PC-9 (cell line): ENCODE measurements at regions not wholly inside any gene's neighbourhood (a gene's known extent, or its start where the extent isn't known, plus 50 kb on each side); places are given as distances from the start of the nearest gene placed in this dataset.

Source experiments
- BruUV-seq: library from RNA; stranded (reverse); fragments of 400-500 nt; replicated peaks from 2 replicates; lab custom pipeline; 2021; lab: Mats Ljungman, UMichigan
- CTCF ChIA-PET: fragments of 300-600 bp; sonication (Branson Sonifier 250); formaldehyde crosslinking; loops from one replicate; lab custom pipeline; 2022; ENCODE audit warnings: antibody characterized with exemption; lab: Charles Lee
- POLR2A ChIA-PET: fragments of 300-600 bp; sonication (Branson Sonifier 250); formaldehyde crosslinking; loops from one replicate; lab custom pipeline; 2022; ENCODE audit warnings: antibody characterized with exemption; ENCODE audit not compliant: unreplicated experiment; lab: Charles Lee
- DNase-seq, 2 experiments: peaks; one replicate each; pipeline versions ENCODE4 v3.0.0 to v3.0.0-alpha.2; 2015 to 2022; ENCODE audit warnings: mixed read lengths in 1 of 2
- H2AFZ ChIP-seq: fragments of 200-600 bp; sonication (generic); 2 replicates; pipeline ENCODE4 v1.8.1; 2017; ENCODE audit warnings: antibody characterized with exemption
- H3F3A ChIP-seq: fragments of 200-600 bp; sonication (generic); 2 replicates; pipeline ENCODE4 v1.8.1; 2017; ENCODE audit warnings: antibody characterized with exemption, mild to moderate bottlenecking, low read depth; ENCODE audit not compliant: insufficient read depth
- H3K27ac ChIP-seq: fragments of 200-600 bp; sonication (generic); 2 replicates; pipeline ENCODE4 v1.6.1; 2016; ENCODE audit warnings: mixed run types
- H3K27me3 ChIP-seq: fragments of 200-600 bp; sonication (generic); 2 replicates; pipeline ENCODE4 v1.6.1; 2016; ENCODE audit warnings: low read depth, mixed run types; ENCODE audit not compliant: insufficient read depth
- H3K36me3 ChIP-seq: fragments of 200-600 bp; sonication (generic); 2 replicates; pipeline ENCODE4 v1.6.1; 2016; ENCODE audit warnings: low read depth, mixed run types
- H3K4me1 ChIP-seq: fragments of 200-600 bp; sonication (generic); replicated peaks from 2 replicates; pipeline ENCODE4 v1.6.1; 2016; ENCODE audit warnings: mixed run types; ENCODE audit not compliant: insufficient read depth
- H3K4me2 ChIP-seq: fragments of 200-600 bp; sonication (generic); 2 replicates; pipeline ENCODE4 v1.6.1; 2017; ENCODE audit warnings: mixed run types
- H3K4me3 ChIP-seq: fragments of 200-600 bp; sonication (generic); 2 replicates; pipeline ENCODE4 v1.6.1; 2016; ENCODE audit warnings: mixed run types
- H3K79me2 ChIP-seq: fragments of 200-600 bp; sonication (generic); 2 replicates; pipeline ENCODE4 v1.6.1; 2017; ENCODE audit warnings: low read depth, mixed run types
- H3K9me2 ChIP-seq: fragments of 200-600 bp; sonication (generic); 2 replicates; pipeline ENCODE4 v1.8.1; 2017; ENCODE audit warnings: mild to moderate bottlenecking; ENCODE audit not compliant: insufficient read depth
- H3K9me3 ChIP-seq: fragments of 200-600 bp; sonication (generic); 2 replicates; pipeline ENCODE4 v1.8.1; 2016; ENCODE audit warnings: low read depth; ENCODE audit not compliant: insufficient read depth
- H4K20me1 ChIP-seq: fragments of 200-600 bp; sonication (generic); 2 replicates; pipeline ENCODE4 v1.8.1; 2017; ENCODE audit not compliant: insufficient read depth
- CTCF ChIP-seq: fragments of 200-600 bp; sonication (generic); conservative IDR thresholded peaks from 2 replicates; pipeline ENCODE4 v1.6.1; 2017; ENCODE audit warnings: mixed run types, antibody characterized with exemption, mild to moderate bottlenecking, moderate library complexity
- EZH2 ChIP-seq: fragments of 200-600 bp; sonication (generic); IDR thresholded peaks from 2 replicates; pipeline ENCODE4 v1.8.0; 2017; ENCODE audit warnings: antibody characterized with exemption, low read depth
- intact Hi-C: fragments of 100-400 bp; cut with micrococcal nuclease; formaldehyde crosslinking; loops from one replicate; pipeline ENCODE4 v1.10.0; 2022; ENCODE audit not compliant: unreplicated experiment

- H4K20me1 ChIP-seq, result no peaks in the 10 kb centered on the region; the same call in 1 of the 2 replicates
- H3K79me2 ChIP-seq, result no peaks in the 10 kb centered on the region
- TF ChIP-seq EZH2 (no peak), CTCF (no peak)
- POLR2A ChIA-PET, result no interaction called here
- CTCF ChIA-PET, result no interaction called here
- no peaks in the 10 kb centered on the region for H3K9me3 ChIP-seq
- intact Hi-C loops, result no loop called here
- no peak for DNase-seq
- no peaks in the 10 kb centered on the region for H3F3A ChIP-seq
- no TSS peak for BruUV-seq
- no peaks in the 10 kb centered on the region for H3K27me3 ChIP-seq
- H3K4me3 ChIP-seq, result no peak overlapping the region
- no peak overlapping the region for H3K27ac ChIP-seq
- H3K9me2 ChIP-seq, result no peaks in the 10 kb centered on the region
- H3K4me1 ChIP-seq, result no peaks in the 10 kb centered on the region
- no peak overlapping the region for H2AFZ ChIP-seq
- H3K4me2 ChIP-seq, result no peak overlapping the region
- no peaks in the 10 kb centered on the region for H3K36me3 ChIP-seq
Measured at GRCh38 chr12:105823810-105824209, 314.9 kb downstream of the NUAK1 start.

DNA sequence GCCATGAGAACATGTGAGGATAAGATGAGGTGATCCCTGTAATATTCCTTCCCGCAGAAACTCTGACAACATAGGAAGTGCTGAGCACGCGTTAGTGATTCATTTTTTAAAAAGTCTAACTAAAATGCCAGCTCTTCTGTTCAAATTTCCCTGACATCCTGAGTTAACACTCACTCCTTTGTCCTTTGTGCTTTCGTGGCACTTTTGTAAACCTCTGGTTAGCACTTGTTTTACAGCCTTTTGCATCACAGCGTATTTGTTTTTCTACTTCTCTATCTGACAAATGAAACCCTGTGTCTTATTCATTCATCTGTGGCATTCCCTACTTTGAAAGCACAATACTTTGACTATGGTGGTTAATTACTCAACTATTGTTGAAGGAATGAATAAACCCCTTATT, 313.6 kb downstream of the NUAK1 start:
- ChIA-PET POLR2A (interaction anchor here (0.9 kb wide), 1 partner anchor 345 kb away, joined by 3 read pairs; no protein-coding TSS in a partner anchor), CTCF (no interaction called here)
- no peaks in the 10 kb centered on the region for H3F3A ChIP-seq
- no peaks in the 10 kb centered on the region for H3K27me3 ChIP-seq
- no peak overlapping the region for H2AFZ ChIP-seq
- intact Hi-C loops, result no loop called here
- H3K9me2 ChIP-seq, result no peaks in the 10 kb centered on the region
- no peaks in the 10 kb centered on the region for H3K9me3 ChIP-seq
- no peaks in the 10 kb centered on the region for H3K4me1 ChIP-seq
- H4K20me1 ChIP-seq, result no peaks in the 10 kb centered on the region
- no peak for DNase-seq
- no peak overlapping the region for H3K4me2 ChIP-seq
- no peaks in the 10 kb centered on the region for H3K36me3 ChIP-seq
- H3K4me3 ChIP-seq, result no peak overlapping the region
- BruUV-seq, result no TSS peak
- TF ChIP-seq CTCF (no peak), EZH2 (no peak)
- no peaks in the 10 kb centered on the region for H3K79me2 ChIP-seq
- H3K27ac ChIP-seq, result no peak overlapping the region

- ChIA-PET CTCF (no interaction called here), POLR2A (no interaction called here)
- no peak overlapping the region for H3K27ac ChIP-seq
- intact Hi-C loops, result no loop called here
- no peak for DNase-seq
- H3K36me3 ChIP-seq, result no peaks in the 10 kb centered on the region
- no peaks in the 10 kb centered on the region for H3K27me3 ChIP-seq
- no peaks in the 10 kb centered on the region for H3K4me1 ChIP-seq
- H3F3A ChIP-seq, result no peaks in the 10 kb centered on the region
- no TSS peak for BruUV-seq
- no peak overlapping the region for H3K4me3 ChIP-seq
- H4K20me1 ChIP-seq, result no peaks in the 10 kb centered on the region
- H3K4me2 ChIP-seq, result no peak overlapping the region
- H2AFZ ChIP-seq, result no peak overlapping the region
- TF ChIP-seq EZH2, result no peak
- H3K79me2 ChIP-seq, result no peaks in the 10 kb centered on the region
- no peaks in the 10 kb centered on the region for H3K9me3 ChIP-seq
- H3K9me2 ChIP-seq, result no peaks in the 10 kb centered on the region
Measured at GRCh38 chr12:105831372-105831771, 307.4 kb downstream of the NUAK1 start.

- intact Hi-C loops, result no loop called here
- Histone ChIP-seq H3K27me3 (no peaks in the 10 kb centered on the region), H3F3A (no peaks in the 10 kb centered on the region), H3K4me2 (no peak overlapping the region), H3K27ac (no peak overlapping the region), H3K9me2 (no peaks in the 10 kb centered on the region), H3K79me2 (no peaks in the 10 kb centered on the region), H4K20me1 (no peaks in the 10 kb centered on the region), H3K9me3 (no peaks in the 10 kb centered on the region), H3K36me3 (no peaks in the 10 kb centered on the region), H2AFZ (no peak overlapping the region), H3K4me3 (no peak overlapping the region), H3K4me1 (no peaks in the 10 kb centered on the region)
- BruUV-seq, result no TSS peak
- CTCF ChIA-PET, result no interaction called here
- no peak for DNase-seq
- TF ChIP-seq CTCF (no peak), EZH2 (no peak)
- POLR2A ChIA-PET, result no interaction called here
Measured at GRCh38 chr12:105832021-105832420, 306.7 kb downstream of the NUAK1 start.
